Stromal cell of bone marrow (primary cell): ENCODE measurements at regions not wholly inside any gene's neighbourhood (a gene's known extent, or its start where the extent isn't known, plus 50 kb on each side); places are given as distances from the start of the nearest gene placed in this dataset.
"Not testable (repeated sequence)": the region's sequence is repeated elsewhere in the genome, so short reads cannot be mapped to it uniquely, and the experiment has no call there.

Experiments
- DNase-seq: peaks from one replicate; pipeline ENCODE4 v3.0.0-alpha.2; 2012; ENCODE audit warnings: low read depth

GRCh38 chr7:66539902-66540375, 88.7 kb upstream of the KCTD7 start:
- no peak for DNase-seq

- DNase-seq, result no peak
These were observed 86.6 kb upstream of the KCTD7 start for GRCh38 chr7:66542049-66542448.

- no peak for DNase-seq
These were observed 86.0 kb upstream of the KCTD7 start for GRCh38 chr7:66542528-66543269.

GRCh38 chr7:66549466-66549865, 79.2 kb upstream of the KCTD7 start:
- DNase-seq, result no peak

- DNase-seq, result no peak
These were observed 75.7 kb upstream of the KCTD7 start for GRCh38 chr7:66553001-66553400.

GRCh38 chr7:66553675-66554074, 75.0 kb upstream of the KCTD7 start:
- not testable (repeated sequence) for DNase-seq

GRCh38 chr7:66554291-66554690, 74.4 kb upstream of the KCTD7 start:
- not testable (repeated sequence) for DNase-seq

- not testable (repeated sequence) for DNase-seq
These were observed 73.7 kb upstream of the KCTD7 start for GRCh38 chr7:66554842-66555430.

- no peak for DNase-seq
These were observed 72.5 kb upstream of the KCTD7 start for GRCh38 chr7:66556177-66556548.

- no peak for DNase-seq
These were observed 72.0 kb upstream of the KCTD7 start for GRCh38 chr7:66556549-66557213.

- DNase-seq, result no peak
These were observed 71.2 kb upstream of the KCTD7 start for GRCh38 chr7:66557214-66558200.

GRCh38 chr7:66558201-66558641, 70.5 kb upstream of the KCTD7 start:
- DNase-seq, result no peak

- no peak for DNase-seq
These were observed 69.8 kb upstream of the KCTD7 start for GRCh38 chr7:66558660-66559465.

GRCh38 chr7:66564045-66564444, 64.6 kb upstream of the KCTD7 start:
- no peak for DNase-seq

GRCh38 chr7:66570179-66570578, 58.5 kb upstream of the KCTD7 start:
- DNase-seq, result not testable (repeated sequence)

- no peak for DNase-seq
These were observed 57.1 kb upstream of the KCTD7 start for GRCh38 chr7:66571568-66571967.

- not testable (repeated sequence) for DNase-seq
These were observed 54.7 kb upstream of the KCTD7 start for GRCh38 chr7:66573782-66574495.

GRCh38 chr7:66574768-66575167, 53.9 kb upstream of the KCTD7 start:
- DNase-seq, result not testable (repeated sequence)

- no peak for DNase-seq
These were observed 53.3 kb upstream of the KCTD7 start for GRCh38 chr7:66575398-66575797.

- DNase-seq, result no peak
These were observed 52.0 kb upstream of the KCTD7 start for GRCh38 chr7:66576646-66577045.
